ENCODE measurements at regions not wholly inside any gene's neighbourhood (a gene's known extent, or its start where the extent isn't known, plus 50 kb on each side); places are given as distances from the start of the nearest gene placed in this dataset.

- no peak for TF ChIP-seq CTCF (IDR thresholded peaks at IDR 0.05)
- H3K4me1 ChIP-seq (ENCODE audit: low read depth) = peaks cover 4% of the 10 kb centered on the region
- H3K36me3 ChIP-seq (ENCODE audit: low read depth) = no peaks in the 10 kb centered on the region
- H3K9me3 ChIP-seq = no peaks in the 10 kb centered on the region
- H3K4me3 ChIP-seq = no peak overlapping the region
- DNase-seq (no peak), ATAC-seq (no peak)
- intact Hi-C loops (cut with DNase I, micrococcal nuclease) = no loop called here
Measured at GRCh38 chr7:91771394-91771793, 109.1 kb downstream of the MTERF1 start.

GRCh38 chr7:91771921-91772815, 108.3 kb downstream of the MTERF1 start:
- ATAC-seq = peak; percentile 96
- peaks cover 4% of the 10 kb centered on the region for H3K4me1 ChIP-seq (ENCODE audit: low read depth)
- no peak for TF ChIP-seq CTCF (IDR thresholded peaks at IDR 0.05)
- intact Hi-C loops (cut with DNase I, micrococcal nuclease) = no loop called here
- no peaks in the 10 kb centered on the region for H3K36me3 ChIP-seq (ENCODE audit: low read depth)
- H3K4me3 ChIP-seq = no peak overlapping the region
- H3K9me3 ChIP-seq = no peaks in the 10 kb centered on the region
- DNase-seq = peak in 2 of 3 donors; percentile 25 to 49

- ATAC-seq = no peak
- TF ChIP-seq CTCF (IDR thresholded peaks at IDR 0.05) = no peak
- DNase-seq = no peak
- no peaks in the 10 kb centered on the region for H3K9me3 ChIP-seq
- H3K36me3 ChIP-seq (ENCODE audit: low read depth) = no peaks in the 10 kb centered on the region
- intact Hi-C loops (cut with DNase I, micrococcal nuclease) = no loop called here
- H3K4me1 ChIP-seq (ENCODE audit: low read depth) = peaks cover 4% of the 10 kb centered on the region
- no peak overlapping the region for H3K4me3 ChIP-seq
Measured at GRCh38 chr7:91776171-91776570, 104.3 kb downstream of the MTERF1 start.

GRCh38 chr7:91777522-91777921, 103.0 kb downstream of the MTERF1 start:
- TF ChIP-seq CTCF (IDR thresholded peaks at IDR 0.05) = no peak
- Histone ChIP-seq H3K36me3 (ENCODE audit: low read depth) (no peaks in the 10 kb centered on the region), H3K4me3 (no peak overlapping the region), H3K9me3 (no peaks in the 10 kb centered on the region), H3K4me1 (ENCODE audit: low read depth) (no peaks in the 10 kb centered on the region)
- DNase-seq = no peak
- no peak for ATAC-seq
- intact Hi-C loops (cut with DNase I, micrococcal nuclease) = no loop called here

GRCh38 chr7:91778416-91778815, 102.1 kb downstream of the MTERF1 start:
- H3K36me3 ChIP-seq (ENCODE audit: low read depth) = no peaks in the 10 kb centered on the region
- TF ChIP-seq CTCF (IDR thresholded peaks at IDR 0.05) = no peak
- H3K9me3 ChIP-seq = no peaks in the 10 kb centered on the region
- H3K4me3 ChIP-seq = no peak overlapping the region
- DNase-seq (no peak), ATAC-seq (no peak)
- intact Hi-C loops (cut with DNase I, micrococcal nuclease) = no loop called here
- no peaks in the 10 kb centered on the region for H3K4me1 ChIP-seq (ENCODE audit: low read depth)
